BE2C (cell line): ENCODE measurements at regions not wholly inside any gene's neighbourhood (a gene's known extent, or its start where the extent isn't known, plus 50 kb on each side); places are given as distances from the start of the nearest gene placed in this dataset.

ENCODE experiments used
- DNase-seq: peaks from one replicate; pipeline ENCODE4 v3.0.0-alpha.2; 2020
- H3K27me3 ChIP-seq: fragments of 250-450 bp; sonication (Bioruptor Pico); 2 replicates; pipeline ENCODE4 v1.5.1; 2020; ENCODE audit warnings: mild to moderate bottlenecking
- H3K36me3 ChIP-seq: fragments of 250-450 bp; sonication (Bioruptor Pico); 2 replicates; pipeline ENCODE4 v1.5.1; 2020; ENCODE audit warnings: mild to moderate bottlenecking
- H3K4me1 ChIP-seq: fragments of 250-450 bp; sonication (Bioruptor Pico); 2 replicates; pipeline ENCODE4 v1.5.1; 2020
- H3K4me3 ChIP-seq: 2 replicates; pipeline ENCODE4 v1.5.1; 2011; ENCODE audit warnings: low read depth, low read length
- H3K9me3 ChIP-seq: fragments of 250-450 bp; sonication (Bioruptor Pico); 2 replicates; pipeline ENCODE4 v1.5.1; 2020
- TF ChIP-seq, protein P1 (sequence below): IDR thresholded peaks from 2 replicates; pipeline ENCODE4 v1.5.1; 2012; ENCODE audit warnings: mild to moderate bottlenecking, low read depth, low read length

DNA sequence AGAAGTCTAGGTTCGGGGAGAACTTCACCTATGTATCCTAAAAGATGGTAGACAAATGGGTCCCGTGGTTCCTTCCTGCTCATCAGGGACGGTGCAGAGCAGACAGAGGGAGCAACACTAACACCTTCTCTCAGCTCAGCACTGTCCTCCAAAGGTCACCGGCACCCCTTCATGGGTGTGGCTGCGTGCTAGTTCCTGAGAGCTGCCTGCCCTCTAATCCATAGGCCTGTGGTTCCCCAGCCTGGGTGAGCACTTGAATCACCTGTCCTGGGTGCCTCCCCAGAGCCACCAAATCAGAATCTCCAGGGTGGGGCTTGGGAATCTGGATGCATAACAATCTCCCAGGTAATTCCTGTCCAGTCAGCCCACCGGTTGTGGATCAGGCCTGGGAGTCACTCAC lies 113.9 kb upstream of the TMEM45B start:
- H3K36me3 ChIP-seq: no peaks in the 10 kb centered on the region
- no peaks in the 10 kb centered on the region for H3K4me1 ChIP-seq
- no peaks in the 10 kb centered on the region for H3K9me3 ChIP-seq
- no peaks in the 10 kb centered on the region for H3K27me3 ChIP-seq
- no peak overlapping the region for H3K4me3 ChIP-seq
- TF ChIP-seq, protein P1, sequence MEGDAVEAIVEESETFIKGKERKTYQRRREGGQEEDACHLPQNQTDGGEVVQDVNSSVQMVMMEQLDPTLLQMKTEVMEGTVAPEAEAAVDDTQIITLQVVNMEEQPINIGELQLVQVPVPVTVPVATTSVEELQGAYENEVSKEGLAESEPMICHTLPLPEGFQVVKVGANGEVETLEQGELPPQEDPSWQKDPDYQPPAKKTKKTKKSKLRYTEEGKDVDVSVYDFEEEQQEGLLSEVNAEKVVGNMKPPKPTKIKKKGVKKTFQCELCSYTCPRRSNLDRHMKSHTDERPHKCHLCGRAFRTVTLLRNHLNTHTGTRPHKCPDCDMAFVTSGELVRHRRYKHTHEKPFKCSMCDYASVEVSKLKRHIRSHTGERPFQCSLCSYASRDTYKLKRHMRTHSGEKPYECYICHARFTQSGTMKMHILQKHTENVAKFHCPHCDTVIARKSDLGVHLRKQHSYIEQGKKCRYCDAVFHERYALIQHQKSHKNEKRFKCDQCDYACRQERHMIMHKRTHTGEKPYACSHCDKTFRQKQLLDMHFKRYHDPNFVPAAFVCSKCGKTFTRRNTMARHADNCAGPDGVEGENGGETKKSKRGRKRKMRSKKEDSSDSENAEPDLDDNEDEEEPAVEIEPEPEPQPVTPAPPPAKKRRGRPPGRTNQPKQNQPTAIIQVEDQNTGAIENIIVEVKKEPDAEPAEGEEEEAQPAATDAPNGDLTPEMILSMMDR: no peak
- no peak for DNase-seq

DNA sequence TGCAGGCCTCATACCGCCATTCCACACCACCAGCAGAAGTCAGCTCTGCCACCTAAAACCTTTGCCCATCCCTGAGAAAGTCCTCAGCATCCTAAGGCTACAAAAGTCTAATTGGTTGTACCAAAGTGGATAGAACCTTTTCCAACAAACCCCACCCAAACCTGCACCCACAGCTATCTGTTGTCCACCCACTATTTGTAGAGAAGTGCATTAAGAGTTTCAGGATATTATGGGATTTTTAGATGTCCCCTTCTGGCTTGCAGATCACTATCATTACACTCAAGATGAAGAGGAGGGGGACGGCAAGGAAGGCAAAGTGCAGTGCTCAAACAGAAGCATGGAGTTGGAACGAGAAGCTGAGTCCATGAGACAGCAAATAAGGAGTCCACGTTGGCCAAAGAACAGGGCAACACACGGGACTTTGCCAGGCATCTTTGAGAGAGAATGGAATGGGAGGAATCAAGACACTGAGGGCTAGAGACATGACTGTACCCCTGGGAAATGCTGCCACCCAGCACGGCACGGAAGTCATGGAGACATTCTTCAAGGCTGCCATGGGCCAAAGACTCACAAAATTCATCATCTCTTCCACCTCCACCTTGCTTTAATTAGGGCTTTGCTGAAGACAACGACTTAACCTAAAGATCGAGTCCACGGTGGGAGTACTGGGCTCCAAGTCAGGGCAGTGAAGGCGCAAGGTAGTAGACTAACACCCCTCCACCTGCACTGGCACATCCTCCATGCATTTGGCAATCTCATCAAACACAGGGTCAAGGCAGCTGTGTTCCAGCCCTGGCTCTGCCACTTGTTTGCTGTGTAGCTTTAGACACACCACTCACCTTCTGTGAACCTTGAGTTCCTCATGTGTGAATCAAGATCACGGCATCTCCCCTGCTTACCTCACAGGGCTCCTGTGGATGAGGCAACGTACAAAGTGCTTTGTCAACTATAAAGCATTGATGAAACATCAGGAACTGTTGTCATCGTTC lies 112.9 kb upstream of the TMEM45B start:
- H3K9me3 ChIP-seq: no peaks in the 10 kb centered on the region
- H3K4me3 ChIP-seq: no peak overlapping the region
- TF ChIP-seq, protein P1: no peak
- no peak for DNase-seq
- no peaks in the 10 kb centered on the region for H3K27me3 ChIP-seq
- H3K4me1 ChIP-seq: no peaks in the 10 kb centered on the region
- no peaks in the 10 kb centered on the region for H3K36me3 ChIP-seq

DNA sequence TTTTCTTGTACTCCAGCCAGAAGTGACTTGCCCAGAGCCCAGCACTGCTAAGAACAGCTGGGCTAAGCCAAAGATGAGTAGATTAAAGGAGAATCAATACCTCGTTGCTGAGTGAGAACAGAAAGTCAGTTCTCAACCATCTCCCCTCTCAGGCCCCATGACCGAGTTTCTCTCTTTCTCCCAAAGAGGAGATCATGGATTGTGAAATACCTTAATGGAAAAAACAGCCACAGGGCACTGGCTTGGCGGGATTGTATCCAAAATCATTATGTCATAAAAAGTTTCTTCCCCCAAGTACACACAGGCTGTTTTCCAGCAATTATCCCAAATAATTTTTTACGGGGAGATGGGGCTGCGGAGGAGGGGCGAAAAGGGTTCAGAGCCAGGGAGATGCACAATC lies 111.8 kb upstream of the TMEM45B start:
- DNase-seq: no peak
- no peaks in the 10 kb centered on the region for H3K27me3 ChIP-seq
- TF ChIP-seq, protein P1: no peak
- no peaks in the 10 kb centered on the region for H3K9me3 ChIP-seq
- no peaks in the 10 kb centered on the region for H3K4me1 ChIP-seq
- H3K4me3 ChIP-seq: no peak overlapping the region
- no peaks in the 10 kb centered on the region for H3K36me3 ChIP-seq

DNA sequence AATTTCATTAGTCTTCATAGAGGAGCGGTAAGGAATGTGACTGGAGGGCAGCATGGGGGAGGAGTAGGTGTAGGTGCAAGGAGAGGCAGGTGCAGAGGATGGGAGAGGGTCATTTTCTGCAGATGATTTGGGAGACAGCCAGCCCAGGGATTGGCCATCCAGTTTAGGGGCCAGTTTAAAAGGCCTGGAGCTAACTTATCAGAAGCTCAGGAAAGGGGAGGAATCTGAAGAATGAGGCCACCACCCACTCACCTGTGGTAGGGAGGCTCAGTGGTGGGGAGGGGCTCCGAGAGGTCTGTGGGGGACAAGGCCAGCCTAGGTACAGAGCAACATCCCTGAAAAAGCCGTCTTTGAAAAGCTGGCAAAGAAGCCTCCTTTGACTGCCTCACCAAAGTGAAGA lies 110.8 kb upstream of the TMEM45B start:
- Histone ChIP-seq H3K9me3 (no peaks in the 10 kb centered on the region), H3K36me3 (no peaks in the 10 kb centered on the region), H3K27me3 (no peaks in the 10 kb centered on the region), H3K4me1 (no peaks in the 10 kb centered on the region), H3K4me3 (no peak overlapping the region)
- TF ChIP-seq, protein P1: no peak
- no peak for DNase-seq

DNA sequence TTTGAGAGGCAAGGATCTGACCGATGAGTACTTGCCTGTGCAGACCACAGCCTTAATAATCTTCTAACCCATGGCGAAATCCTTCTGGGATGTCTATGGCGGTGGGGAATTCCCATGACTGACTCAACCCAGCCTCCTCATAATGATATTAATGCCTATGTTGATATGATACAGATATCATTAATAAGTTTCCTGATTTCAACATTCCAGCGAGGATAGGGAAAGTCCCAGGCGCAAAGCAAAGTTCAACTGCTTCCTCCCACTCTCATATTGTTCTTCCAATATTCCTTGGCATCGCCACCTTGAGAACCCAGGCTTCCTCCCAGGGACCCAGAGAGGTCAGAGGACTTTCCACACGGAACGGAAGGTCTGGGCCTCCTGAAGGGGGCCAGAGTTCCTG lies 110.3 kb upstream of the TMEM45B start:
- Histone ChIP-seq H3K27me3 (no peaks in the 10 kb centered on the region), H3K36me3 (no peaks in the 10 kb centered on the region), H3K4me3 (no peak overlapping the region), H3K9me3 (no peaks in the 10 kb centered on the region), H3K4me1 (no peaks in the 10 kb centered on the region)
- TF ChIP-seq, protein P1: no peak
- no peak for DNase-seq

DNA sequence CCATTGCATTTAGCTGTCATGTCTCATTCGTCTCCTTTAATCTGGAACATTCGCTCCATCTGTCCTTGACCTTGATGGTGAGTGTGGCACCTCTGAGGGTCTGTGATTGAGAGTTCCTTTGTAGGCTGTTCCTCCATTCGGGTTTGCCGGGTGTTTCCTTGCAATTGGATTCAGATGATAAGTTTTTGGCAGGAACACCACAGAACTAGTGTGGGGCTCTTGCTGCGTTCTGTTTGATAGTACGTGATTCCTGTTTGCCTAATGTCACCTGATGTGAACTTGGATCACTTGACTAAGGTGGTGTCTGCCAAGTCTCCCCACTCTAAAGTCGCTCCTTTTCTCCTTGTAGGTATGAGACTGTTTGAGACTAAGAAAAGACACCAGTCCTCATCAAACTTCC lies 109.7 kb upstream of the TMEM45B start:
- no peak for DNase-seq
- TF ChIP-seq, protein P1: no peak

More for the DNA sequence above, 109.7 kb upstream of the TMEM45B start:
- Histone ChIP-seq H3K9me3 (no peaks in the 10 kb centered on the region), H3K4me1 (no peaks in the 10 kb centered on the region), H3K27me3 (no peaks in the 10 kb centered on the region), H3K36me3 (no peaks in the 10 kb centered on the region), H3K4me3 (no peak overlapping the region)
